Left ventricle myocardium superior (tissue), 1 donor: ENCODE measurements at regions not wholly inside any gene's neighbourhood (a gene's known extent, or its start where the extent isn't known, plus 50 kb on each side); places are given as distances from the start of the nearest gene placed in this dataset.

Experiments
- ATAC-seq: fragments of 200-7000 bp; cut with Tn5 transposase; one replicate; pipeline ENCODE4 v1.9.1; 2020; ENCODE audit warnings: mild to moderate bottlenecking, moderate library complexity
- DNase-seq: peaks from one replicate; pipeline ENCODE4 v3.0.0-alpha.2; 2020
- intact Hi-C: fragments of 100-400 bp; cut with micrococcal nuclease; formaldehyde crosslinking; loops from one replicate; pipeline ENCODE4 v1.11.0; 2022
- donor health status: DM: no; HTN: yes; CAD: no; lungs with severe emphysema.

DNA sequence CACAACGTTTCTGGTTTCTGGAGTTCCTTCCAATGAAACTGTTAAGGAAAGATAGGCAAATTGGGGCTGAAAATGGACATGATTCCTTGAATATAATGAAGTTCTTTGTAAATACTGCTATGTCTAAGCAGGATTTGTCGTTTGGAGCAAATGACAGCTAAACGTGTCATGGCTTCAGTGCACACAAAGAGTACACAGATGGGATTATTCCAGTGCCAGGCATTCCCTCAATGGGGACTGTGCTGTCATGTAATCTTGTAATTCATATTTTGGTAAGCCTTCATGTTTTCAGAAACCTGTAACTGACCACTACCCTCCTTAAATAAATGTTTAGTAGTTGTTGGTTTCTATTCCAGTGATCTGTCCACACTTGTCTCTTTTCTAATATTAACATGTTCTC is 404.7 kb upstream of the CDH7 start:
- no peak for ATAC-seq
- no peak for DNase-seq
- intact Hi-C loops = no loop called here

DNA sequence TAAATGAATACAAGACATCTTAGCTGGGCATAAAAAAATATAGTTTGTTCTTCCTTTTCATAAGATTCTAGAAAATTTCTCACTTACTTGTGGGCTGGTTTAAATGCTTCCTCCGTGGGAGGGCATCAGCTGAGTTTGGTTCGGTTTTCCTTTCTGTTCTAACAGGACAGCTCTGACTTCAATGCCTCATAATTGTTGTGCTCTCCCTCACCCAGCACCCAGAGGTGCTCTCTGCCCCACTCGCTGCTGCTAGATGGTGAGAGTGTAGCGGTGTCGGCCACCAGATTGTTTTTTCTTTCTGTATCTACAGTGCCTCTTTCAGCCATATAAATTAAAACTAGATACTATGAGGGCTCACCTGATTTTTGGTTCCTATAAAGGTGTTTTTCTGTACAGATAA is 407.2 kb upstream of the CDH7 start:
- intact Hi-C loops = no loop called here

DNA sequence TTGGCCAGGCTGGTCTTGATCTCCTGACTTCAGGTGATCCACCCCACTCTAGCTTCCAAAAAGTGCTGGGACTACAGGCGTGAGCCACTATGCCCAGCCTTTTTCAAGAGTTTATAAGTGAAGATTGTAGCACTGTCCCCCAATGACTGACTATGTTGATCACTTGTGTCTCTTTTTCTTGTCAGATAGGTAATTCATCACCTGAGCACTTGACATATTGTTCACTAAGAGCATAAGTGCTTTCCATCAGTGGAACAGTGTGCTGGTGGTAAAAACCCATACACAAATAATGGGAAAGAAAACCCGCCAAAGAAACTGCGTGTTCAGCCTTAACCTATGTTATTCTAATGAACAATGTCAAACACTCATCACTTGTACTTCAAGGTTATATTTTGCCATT is 414.4 kb upstream of the CDH7 start:
- intact Hi-C loops = no loop called here
- no peak for ATAC-seq
- DNase-seq = no peak

More for the DNA sequence above, 407.2 kb upstream of the CDH7 start:
- ATAC-seq = no peak
- no peak for DNase-seq

DNA sequence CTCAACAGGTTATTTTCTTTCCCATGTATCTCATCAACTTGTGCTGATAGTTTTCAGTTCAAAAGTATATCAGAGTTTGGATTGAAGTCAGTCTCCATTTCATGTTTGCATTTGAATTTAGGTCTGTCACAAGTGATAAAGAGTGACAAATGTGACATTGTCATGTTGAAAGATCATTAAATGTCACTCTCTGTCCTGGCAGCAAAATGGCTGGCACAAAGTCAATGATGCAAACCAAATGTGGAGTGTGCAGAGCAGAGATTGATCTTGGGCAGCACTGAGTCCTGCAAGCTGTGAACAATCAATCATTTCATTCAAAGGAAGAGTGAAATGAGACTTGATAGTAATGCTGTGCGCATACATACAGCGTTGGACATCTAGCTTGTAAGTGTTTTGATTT is 421.8 kb upstream of the CDH7 start:
- no peak for ATAC-seq
- DNase-seq = no peak
- intact Hi-C loops = no loop called here

DNA sequence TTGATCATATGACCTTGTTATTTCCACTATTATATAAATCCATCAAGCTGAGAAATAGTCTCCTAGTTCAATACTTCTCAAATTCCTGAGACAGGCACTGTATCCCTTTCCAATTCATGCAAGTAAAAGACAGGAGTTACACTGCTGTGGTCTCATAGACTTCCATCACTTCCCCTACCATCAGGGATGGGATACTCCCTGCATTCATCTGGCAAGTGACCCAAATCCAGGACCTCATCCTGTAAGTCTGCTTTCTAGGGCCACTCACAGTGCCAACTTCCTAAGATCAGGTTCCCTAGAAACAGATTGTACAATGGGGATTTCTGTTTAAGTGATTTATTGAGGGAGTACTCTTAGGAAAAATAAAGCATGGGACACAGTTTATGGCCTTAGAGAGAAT is 424.0 kb upstream of the CDH7 start:
- intact Hi-C loops = no loop called here
- ATAC-seq = no peak
- DNase-seq = no peak

DNA sequence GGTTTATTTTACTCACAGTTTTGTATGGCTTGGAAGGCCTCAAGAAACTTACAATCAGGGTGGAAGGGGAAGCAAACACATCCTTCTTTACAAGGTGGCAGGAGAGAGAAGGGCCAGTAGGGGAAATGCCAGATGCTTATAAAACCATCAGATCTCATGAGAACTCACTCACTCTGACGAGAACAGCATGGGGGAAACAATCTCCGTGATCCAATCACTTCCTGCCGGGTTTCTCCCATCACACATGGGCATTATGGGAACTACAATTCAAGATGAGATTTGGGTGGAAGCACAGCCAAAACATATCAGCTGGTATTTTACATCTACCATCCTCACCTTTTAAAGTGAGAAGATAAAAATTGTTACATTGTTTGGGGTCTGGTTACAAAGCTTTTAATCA is 427.9 kb upstream of the CDH7 start:
- DNase-seq (no peak), ATAC-seq (no peak)
- intact Hi-C loops = no loop called here

DNA sequence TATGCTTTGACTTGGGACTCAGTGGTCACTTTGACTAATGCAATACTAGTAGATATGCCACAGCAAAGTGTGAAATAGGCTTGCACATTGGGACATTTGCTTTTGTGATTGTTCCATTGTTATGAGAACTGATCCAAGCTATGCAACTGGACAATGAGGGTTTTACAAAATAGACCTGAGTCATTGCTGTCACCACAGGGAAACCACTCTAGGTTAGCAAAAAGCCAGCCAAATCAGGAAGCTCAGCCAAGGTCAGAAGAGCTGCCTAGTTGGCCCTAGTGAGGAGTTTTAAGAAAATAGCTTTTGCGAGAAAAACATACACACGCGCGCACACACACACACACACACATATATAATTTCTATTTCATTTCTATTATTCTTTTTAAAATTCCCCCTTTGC is 452.4 kb upstream of the CDH7 start:
- intact Hi-C loops = no loop called here

DNA sequence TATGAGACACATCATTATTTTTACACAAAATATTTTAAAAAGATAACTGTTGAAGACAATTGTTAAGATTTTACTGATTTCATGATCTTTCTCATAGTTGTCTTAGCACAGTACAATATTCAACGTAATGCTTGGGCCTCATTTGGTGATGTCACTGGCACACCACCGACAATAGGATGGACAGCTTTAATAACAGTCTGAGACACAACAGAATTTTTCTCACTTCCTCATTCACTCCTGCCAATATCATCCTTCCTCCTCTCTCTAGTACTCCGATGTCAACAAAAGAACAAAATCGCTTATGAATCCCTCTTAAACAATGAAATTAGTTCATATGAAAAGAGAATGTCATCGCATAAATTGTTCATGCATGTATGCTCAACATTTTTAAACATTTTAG is 461.9 kb upstream of the CDH7 start:
- ATAC-seq (no peak), DNase-seq (no peak)
- intact Hi-C loops = no loop called here

More for the DNA sequence above, 452.4 kb upstream of the CDH7 start:
- ATAC-seq (no peak), DNase-seq (no peak)

DNA sequence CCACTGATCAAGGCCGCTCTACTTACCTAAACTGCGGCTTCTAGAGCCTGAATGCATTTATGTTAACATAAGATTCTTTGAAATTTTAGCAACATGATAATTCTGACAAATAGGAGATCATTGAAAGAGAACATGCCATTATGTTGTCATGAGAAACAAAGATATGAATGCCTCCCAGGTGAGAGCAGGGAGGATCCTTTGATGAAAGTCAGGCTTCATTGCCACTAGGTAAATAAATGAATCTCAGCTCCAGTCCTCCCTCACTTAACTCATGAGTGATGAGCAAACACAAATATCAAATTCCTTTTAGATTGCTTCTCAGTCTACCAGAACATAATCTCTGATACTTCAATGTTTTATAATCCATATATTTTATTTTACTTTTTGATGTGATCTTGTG is 463.2 kb upstream of the CDH7 start:
- DNase-seq (no peak), ATAC-seq (no peak)
- intact Hi-C loops = no loop called here

DNA sequence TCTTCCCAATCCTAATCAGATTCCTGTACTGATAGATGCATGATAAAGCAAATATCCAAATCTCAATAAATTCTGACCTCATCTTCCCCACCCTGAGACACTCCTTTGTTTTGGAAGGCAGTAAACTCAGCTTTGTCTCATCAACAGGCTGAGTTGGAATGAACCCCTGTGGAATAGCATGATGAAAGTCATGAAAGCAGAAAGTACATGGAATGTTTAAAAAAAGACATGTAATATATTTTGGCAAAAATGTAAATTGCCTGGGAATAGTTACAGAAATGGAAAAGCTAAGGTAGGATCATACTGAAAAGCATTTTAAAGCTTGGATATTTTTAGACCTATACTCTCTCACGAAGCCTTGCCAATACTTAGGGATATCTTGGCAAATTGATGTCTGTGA is 468.7 kb upstream of the CDH7 start:
- intact Hi-C loops = no loop called here
- DNase-seq = no peak
- no peak for ATAC-seq

DNA sequence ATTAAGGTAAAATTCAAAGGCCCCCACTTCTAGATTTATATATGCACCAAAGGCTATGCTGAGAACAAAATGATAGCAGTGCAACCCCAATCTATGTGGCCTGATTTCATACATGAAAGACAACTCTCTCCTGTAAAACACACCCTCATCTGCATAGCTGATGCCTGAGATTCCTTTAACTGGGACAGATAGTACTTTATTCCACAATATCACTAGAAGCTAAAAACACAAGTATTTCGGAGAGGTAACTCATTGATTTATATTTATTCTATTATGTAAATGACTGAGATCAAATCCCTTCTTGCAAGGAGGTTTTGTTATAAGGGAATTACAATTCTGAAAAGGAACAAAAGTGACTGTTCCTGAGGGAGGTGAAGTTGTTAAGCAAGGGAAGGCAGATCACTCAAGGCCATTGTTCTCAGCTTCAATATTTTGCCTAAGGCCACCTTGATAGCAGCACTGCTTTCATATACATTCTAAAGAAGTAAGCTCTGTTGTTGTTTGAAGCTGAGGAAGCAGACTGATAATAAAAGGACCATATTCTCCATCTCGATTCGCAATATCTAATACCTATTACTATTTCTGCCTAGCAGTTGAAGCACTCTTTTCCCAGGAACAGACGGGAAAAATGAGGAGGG is 471.0 kb upstream of the CDH7 start:
- intact Hi-C loops = no loop called here
- no peak for DNase-seq
- no peak for ATAC-seq

DNA sequence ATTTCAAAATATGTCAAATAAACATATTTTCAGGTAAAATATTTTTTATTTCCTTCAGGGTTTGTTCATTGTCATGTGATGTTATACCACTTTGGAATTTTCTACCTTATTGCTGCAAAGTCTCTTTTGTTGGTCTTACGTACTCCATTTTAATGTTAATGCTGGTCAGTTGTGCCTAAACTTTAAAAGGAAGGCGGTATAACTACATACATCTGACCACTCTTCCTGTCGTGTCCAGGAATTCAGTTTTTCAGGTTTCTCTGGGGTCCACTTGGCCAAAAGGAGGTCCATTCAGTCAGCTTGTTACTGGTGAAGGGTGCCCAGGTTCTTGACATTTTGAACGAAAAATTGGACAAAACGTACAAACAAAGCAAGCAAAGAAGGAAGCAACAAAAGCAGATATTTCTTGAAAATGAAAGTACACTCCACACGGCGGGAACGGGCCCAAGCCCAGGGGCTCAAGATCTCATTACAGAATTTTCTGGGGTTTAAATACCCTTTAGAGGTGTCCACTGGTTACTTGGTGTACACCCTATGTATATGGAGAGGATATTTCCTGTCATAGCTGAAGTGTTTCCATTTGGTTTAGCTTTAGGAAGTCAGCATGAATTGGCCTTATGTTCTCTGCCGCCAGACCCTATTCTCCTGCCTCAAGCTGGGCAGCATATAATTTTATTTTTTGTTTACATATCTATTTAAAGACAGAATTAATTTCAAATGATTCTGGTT is 471.7 kb upstream of the CDH7 start:
- ATAC-seq = no peak
- intact Hi-C loops = no loop called here

DNA sequence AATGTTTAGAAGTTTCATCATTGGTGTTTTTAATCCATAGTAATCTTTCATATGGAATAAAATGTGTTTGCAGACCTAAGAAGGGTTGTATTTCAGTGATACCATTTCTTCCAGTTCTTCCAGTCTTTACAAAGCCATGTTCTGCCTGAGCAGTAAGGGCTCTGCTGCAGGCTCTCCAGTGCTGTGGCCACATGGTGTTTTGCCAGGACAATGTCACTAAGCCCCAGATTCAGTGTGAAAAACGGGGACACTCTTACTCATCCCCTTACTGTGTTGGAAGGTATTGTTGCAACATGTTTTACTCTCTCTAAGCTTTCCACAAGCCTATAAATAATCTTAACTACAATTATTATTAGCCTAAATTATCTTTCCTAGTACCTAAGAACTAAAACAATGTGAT is 481.4 kb upstream of the CDH7 start:
- ATAC-seq (no peak), DNase-seq (no peak)
- intact Hi-C loops = no loop called here

More for the DNA sequence above, 471.7 kb upstream of the CDH7 start:
- DNase-seq = no peak

DNA sequence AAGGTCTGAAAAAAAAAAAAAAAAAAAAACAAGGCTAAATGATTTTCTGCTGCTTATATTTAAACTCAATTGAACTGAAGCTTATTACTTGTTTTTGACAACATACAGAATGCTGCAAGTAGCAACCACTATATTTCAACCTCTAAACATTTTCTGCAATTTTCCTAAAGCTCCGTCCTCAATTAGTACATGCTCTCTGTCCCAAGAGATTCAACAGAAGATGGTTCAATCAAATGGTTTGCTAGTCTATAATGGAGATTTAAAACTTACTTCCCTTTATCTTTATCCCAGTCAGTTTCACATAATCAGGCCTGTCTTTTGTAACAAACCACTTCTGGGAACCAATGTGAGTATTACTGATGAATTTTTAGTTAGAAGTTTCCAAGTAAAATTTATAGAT is 485.1 kb upstream of the CDH7 start:
- intact Hi-C loops = no loop called here
- no peak for ATAC-seq
- no peak for DNase-seq

DNA sequence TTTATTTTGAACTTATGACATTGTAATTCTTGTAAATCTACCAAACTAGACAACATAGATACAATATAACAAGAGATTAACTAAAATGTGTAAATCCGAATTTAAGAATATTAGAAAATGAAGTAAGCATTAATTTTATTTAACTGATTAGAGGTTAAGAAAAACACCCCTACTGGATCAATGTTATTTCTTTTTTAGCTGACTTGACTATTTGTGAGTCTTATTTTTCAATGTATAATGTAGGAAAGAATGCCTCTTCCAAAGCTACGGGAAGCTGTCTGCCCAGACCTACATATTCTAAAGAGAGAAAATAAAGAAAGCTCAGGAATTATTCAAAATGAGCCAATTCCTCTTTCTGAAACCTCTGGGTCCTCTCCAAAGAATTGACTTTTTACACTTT is 490.8 kb upstream of the CDH7 start:
- intact Hi-C loops = no loop called here
- DNase-seq (no peak), ATAC-seq (no peak)

DNA sequence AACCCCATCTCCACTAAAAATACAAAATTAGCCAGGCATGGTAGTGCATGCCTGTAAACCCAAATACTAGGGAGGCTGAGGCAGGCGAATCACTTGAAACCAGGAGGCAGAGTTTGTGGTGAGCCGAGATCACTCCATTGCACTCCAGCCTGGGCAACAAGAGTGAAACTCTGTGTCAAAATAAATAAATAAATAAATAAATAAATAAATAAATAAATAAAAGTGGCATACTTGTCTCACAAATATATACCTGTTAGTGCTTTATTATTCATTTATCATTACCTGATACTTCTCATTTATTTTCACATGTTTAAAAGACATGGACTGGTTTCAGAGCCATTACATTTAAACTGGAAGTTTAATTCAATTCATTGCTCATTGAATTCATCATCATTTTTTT is 491.4 kb upstream of the CDH7 start:
- intact Hi-C loops = no loop called here
- DNase-seq (no peak), ATAC-seq (no peak)

DNA sequence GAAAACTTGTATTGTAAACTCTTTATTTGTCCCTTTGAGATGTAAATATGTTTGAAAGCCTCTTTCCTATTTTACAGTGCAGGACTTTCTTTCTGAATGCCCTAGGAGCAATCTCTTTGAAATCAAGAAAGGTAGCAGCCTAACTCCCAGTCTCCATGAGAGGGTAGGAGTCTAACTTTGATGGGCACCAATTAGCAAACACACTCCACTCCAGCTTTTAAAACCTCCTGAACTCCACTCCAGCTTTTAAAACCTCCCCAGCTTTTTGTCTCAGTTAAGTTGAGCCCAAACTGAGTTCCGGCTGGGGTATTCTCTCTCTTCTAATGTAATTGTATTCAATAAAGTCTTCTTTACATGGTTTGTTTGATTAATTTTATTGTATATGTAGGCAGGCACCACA is 493.7 kb upstream of the CDH7 start:
- ATAC-seq (no peak), DNase-seq (no peak)
- intact Hi-C loops = no loop called here

DNA sequence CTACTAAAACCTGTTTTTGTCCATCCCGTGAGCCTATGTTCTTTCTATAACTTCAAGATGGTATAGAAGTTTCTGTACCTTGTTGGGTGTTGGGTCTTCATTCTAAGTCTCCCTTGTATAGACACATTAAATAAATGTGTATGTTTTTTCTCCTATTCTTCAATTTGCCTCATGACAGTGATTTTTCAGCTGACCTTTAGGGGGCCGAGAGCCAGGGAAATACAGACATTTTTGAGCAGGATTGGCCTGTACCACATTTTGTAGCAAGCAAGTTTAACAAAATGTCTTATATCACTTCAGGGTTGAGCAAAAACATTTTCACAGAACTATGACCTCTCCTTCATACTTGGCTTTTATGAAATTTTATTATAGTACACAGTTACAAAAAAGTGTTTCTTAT is 495.4 kb upstream of the CDH7 start:
- ATAC-seq = no peak
- intact Hi-C loops = no loop called here

DNA sequence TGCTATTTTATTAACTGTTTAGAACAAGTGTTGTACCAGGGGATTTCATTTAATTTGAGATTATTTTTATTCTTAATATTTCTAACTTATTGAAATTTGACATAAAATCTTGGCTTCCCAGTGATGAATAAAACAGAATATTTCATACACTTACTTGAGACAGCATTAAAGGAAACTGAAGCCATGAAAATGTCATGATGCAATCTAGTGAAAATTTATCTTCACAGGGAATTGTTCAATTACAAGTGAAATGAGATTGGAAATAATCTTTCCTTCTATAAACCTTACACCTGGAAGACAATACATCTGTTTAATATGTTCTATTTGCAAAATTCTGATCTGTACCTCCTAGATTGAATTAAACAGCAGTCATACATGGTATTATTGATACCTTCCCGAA is 511.0 kb upstream of the CDH7 start:
- DNase-seq (no peak), ATAC-seq (no peak)
- intact Hi-C loops = no loop called here

More for the DNA sequence above, 495.4 kb upstream of the CDH7 start:
- DNase-seq = no peak

DNA sequence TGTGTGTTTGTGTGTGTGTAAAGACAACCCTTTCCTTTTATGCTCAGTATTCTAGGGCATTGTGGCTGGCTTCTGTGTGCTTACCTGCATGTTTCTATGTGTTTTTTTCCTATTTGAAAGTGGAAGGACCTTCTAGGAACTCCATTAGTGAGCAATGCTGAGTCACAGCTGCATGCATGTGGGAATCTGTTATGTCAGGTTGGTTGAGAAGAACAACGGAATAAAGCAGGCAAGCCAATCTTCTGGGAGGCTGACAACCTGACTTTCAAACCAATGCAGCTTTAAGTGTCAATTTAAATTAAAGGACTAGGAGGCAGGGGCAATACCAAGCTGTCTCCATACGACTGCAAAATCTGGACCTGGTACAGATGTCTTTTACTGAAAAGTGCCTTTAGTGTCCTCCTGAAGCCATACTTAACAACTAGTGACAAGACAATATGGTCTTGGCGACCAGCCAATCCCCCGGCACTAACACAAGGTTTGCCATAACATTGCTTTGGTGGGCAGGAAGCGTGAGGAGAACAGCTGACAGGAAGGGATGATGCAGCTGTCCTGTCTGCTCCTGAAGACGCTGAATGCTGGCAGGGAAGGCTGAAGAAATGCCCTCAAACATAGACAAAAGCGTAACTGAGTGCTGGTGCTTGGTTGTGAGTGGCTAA is 514.7 kb upstream of the CDH7 start:
- no peak for ATAC-seq
- intact Hi-C loops = no loop called here
- no peak for DNase-seq

DNA sequence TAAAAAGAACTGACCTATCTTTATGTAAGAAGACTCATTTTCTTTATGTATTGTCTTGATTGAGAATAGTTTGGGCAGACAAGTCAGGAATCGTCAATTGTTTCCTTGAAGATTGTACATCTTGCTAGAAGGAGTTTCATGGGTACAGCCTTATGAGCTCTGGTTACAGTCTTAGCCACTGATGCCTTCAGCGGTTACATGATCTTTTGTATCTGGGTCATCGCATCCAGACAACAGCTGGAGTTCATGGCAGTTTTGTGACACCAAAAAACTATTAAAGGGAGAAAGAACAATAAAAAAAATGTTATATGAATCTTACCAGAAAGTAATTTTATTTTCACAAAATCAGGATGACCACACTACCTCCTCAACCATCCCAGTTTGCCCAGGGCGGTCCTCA is 520.5 kb upstream of the CDH7 start:
- intact Hi-C loops = no loop called here
- no peak for DNase-seq
- ATAC-seq = no peak
